ENCODE measurements at regions not wholly inside any gene's neighbourhood (a gene's known extent, or its start where the extent isn't known, plus 50 kb on each side); places are given as distances from the start of the nearest gene placed in this dataset.

- TF ChIP-seq E2F1 (CRISPR knock-in tag; IDR thresholded peaks at IDR 0.05), result no peak
- no peak for TF ChIP-seq CTCF (IDR thresholded peaks at IDR 0.05 in 2 of 3, conservative IDR thresholded peaks at IDR 0.05 in 1 of 3; ENCODE audit: insufficient read depth in 2 of 3, low read depth in 1 of 3, low read length in 3 of 3)
- no peak for TF ChIP-seq ZNF274 (IDR thresholded peaks at IDR 0.05; ENCODE audit: borderline replicate concordance, low read depth, low read length)
- TF ChIP-seq DLX4 (CRISPR knock-in tag; IDR thresholded peaks at IDR 0.05), result no peak
- TF ChIP-seq ARHGAP35 (IDR thresholded peaks at IDR 0.05; ENCODE audit: partially characterized antibody), result no peak
- TF ChIP-seq USF2 (CRISPR knock-in tag; IDR thresholded peaks at IDR 0.05), result no peak
These were observed 419.2 kb downstream of the AGTPBP1 start for GRCh38 chr9:85322592-85322991.
